SK-N-SH (cell line): ENCODE measurements at regions not wholly inside any gene's neighbourhood (a gene's known extent, or its start where the extent isn't known, plus 50 kb on each side); places are given as distances from the start of the nearest gene placed in this dataset.

ENCODE experiments used
- CTCF ChIA-PET: fragments of 300-600, 350-600 bp; formaldehyde crosslinking; extraction: SDS; loops from one replicate; lab custom pipeline; 2021; lab: Yijun Ruan, JAX
- POLR2A ChIA-PET: fragments of 350-600 bp; sonication (Branson Sonifier 250); formaldehyde crosslinking; extraction: SDS; loops from one replicate; lab custom pipeline; 2020; ENCODE audit warnings: antibody characterized with exemption, inconsistent platforms; lab: Yijun Ruan, JAX
- DNase-seq: peaks from one replicate; pipeline ENCODE4 v3.0.0; 2012
- H2AFZ ChIP-seq: fragments of 200-600 bp; sonication (generic); 2 replicates; pipeline ENCODE4 v1.8.1; 2016; ENCODE audit warnings: antibody characterized with exemption, mild to moderate bottlenecking, low read depth
- H3F3A ChIP-seq: fragments of 200-600 bp; sonication (generic); replicated peaks from 2 replicates; pipeline ENCODE3; 2016; ENCODE audit warnings: antibody characterized with exemption, mild to moderate bottlenecking; ENCODE audit not compliant: insufficient read depth
- H3K27ac ChIP-seq, 2 experiments: fragments of 200-500 bp in 1 of 2; fragments of 200-600 bp in 1 of 2; sonication (Bioruptor generic) in 1 of 2; sonication (generic), shearing (Covaris generic) in 1 of 2; 2 replicates each; pipeline versions ENCODE4 v1.5.1 to v1.6.1; 2014 to 2016; ENCODE audit warnings: low read depth in 2 of 2, inconsistent platforms in 1 of 2, low read length in 1 of 2, mild to moderate bottlenecking in 1 of 2, mixed read lengths in 1 of 2
- H3K27me3 ChIP-seq: fragments of 200-600 bp; sonication (generic), shearing (Covaris generic); 2 replicates; pipeline ENCODE4 v1.6.1; 2016; ENCODE audit warnings: mixed run types; ENCODE audit not compliant: insufficient read depth
- H3K36me3 ChIP-seq, 2 experiments: fragments of 200-500 bp in 1 of 2; fragments of 200-600 bp in 1 of 2; sonication (Bioruptor generic) in 1 of 2; sonication (generic) in 1 of 2; replicated peaks in 1 of 2; 2 replicates each; pipeline versions ENCODE3 to v1.5.1; 2014 to 2016; ENCODE audit warnings: low read length in 1 of 2, mild to moderate bottlenecking in 1 of 2; ENCODE audit not compliant: insufficient read depth in 2 of 2, control insufficient read depth in 1 of 2
- H3K4me1 ChIP-seq, 2 experiments: fragments of 200-500 bp in 1 of 2; fragments of 200-600 bp in 1 of 2; sonication (Bioruptor generic) in 1 of 2; sonication (generic), shearing (Covaris generic) in 1 of 2; 2 replicates each; pipeline versions ENCODE4 v1.5.1 to v1.6.1; 2014 to 2016; ENCODE audit warnings: low read depth in 1 of 2, low read length in 1 of 2, mixed run types in 1 of 2; ENCODE audit not compliant: insufficient read depth in 2 of 2, control insufficient read depth in 1 of 2
- H3K4me2 ChIP-seq: fragments of 200-600 bp; sonication (generic), shearing (Covaris generic); 2 replicates; pipeline ENCODE4 v1.6.1; 2017; ENCODE audit warnings: mixed run types
- H3K4me3 ChIP-seq, 2 experiments: fragments of 200-500 bp in 1 of 2; fragments of 200-600 bp in 1 of 2; sonication (Bioruptor generic) in 1 of 2; sonication (generic), shearing (Covaris generic) in 1 of 2; 2 replicates each; pipeline versions ENCODE4 v1.5.1 to v1.8.1; 2014 to 2016; ENCODE audit warnings: low read depth in 2 of 2, inconsistent platforms in 1 of 2, low read length in 1 of 2, mild to moderate bottlenecking in 1 of 2, mixed read lengths in 1 of 2, moderate library complexity in 1 of 2
- H3K79me2 ChIP-seq: fragments of 200-600 bp; sonication (generic); 2 replicates; pipeline ENCODE4 v1.8.1; 2017; ENCODE audit warnings: mild to moderate bottlenecking; ENCODE audit not compliant: insufficient read depth
- H3K9ac ChIP-seq: fragments of 200-600 bp; sonication (generic); 2 replicates; pipeline ENCODE4 v1.6.1; 2017; ENCODE audit warnings: mixed run types
- H3K9me2 ChIP-seq: fragments of 200-600 bp; sonication (generic); 2 replicates; pipeline ENCODE4 v1.6.1; 2017; ENCODE audit warnings: mixed run types
- H3K9me3 ChIP-seq: fragments of 200-600 bp; sonication (generic); 2 replicates; pipeline ENCODE4 v1.6.1; 2017; ENCODE audit warnings: mixed run types, mild to moderate bottlenecking, moderate library complexity
- H4K20me1 ChIP-seq: fragments of 200-600 bp; sonication (generic); 2 replicates; pipeline ENCODE4 v1.6.1; 2017; ENCODE audit warnings: mild to moderate bottlenecking, mixed run types; ENCODE audit not compliant: insufficient read depth
- CHD2 ChIP-seq: fragments of 150-350 bp; IDR thresholded peaks from 2 replicates; pipeline ENCODE4 v1.6.1; 2018; ENCODE audit warnings: low read length; ENCODE audit not compliant: partially characterized antibody
- ELF1 ChIP-seq: IDR thresholded peaks from 2 replicates; pipeline ENCODE4 v1.4.0; 2012
- EP300 ChIP-seq, 2 experiments: IDR thresholded peaks; 2 replicates each; pipeline versions ENCODE4 v1.4.0 to v1.6.1; 2012; ENCODE audit warnings: borderline replicate concordance in 1 of 2, low read depth in 1 of 2, low read length in 1 of 2
- FOXJ3 ChIP-seq: sonication (generic); formaldehyde crosslinking; IDR thresholded peaks from 2 replicates; pipeline ENCODE4 v1.5.1; 2020; ENCODE audit warnings: mild to moderate bottlenecking, missing genetic modification reagents
- FOXM1 ChIP-seq: IDR thresholded peaks from 2 replicates; pipeline ENCODE4 v1.4.0; 2012; ENCODE audit warnings: low read depth, mild to moderate bottlenecking
- JUND ChIP-seq: IDR thresholded peaks from 2 replicates; pipeline ENCODE4 v1.4.0; 2012
- MXI1 ChIP-seq: IDR thresholded peaks from 2 replicates; pipeline ENCODE4 v1.6.1; 2012; ENCODE audit warnings: mild to moderate bottlenecking, low read depth, low read length, improper control_type of control experiment
- NRF1 ChIP-seq: IDR thresholded peaks from 2 replicates; pipeline ENCODE4 v1.6.1; 2012; ENCODE audit warnings: low read depth, mild to moderate bottlenecking, low read length
- POLR2AphosphoS5 ChIP-seq: IDR thresholded peaks from 2 replicates; pipeline ENCODE4 v1.6.1; 2012; ENCODE audit warnings: low read depth, low read length
- RXRA ChIP-seq: IDR thresholded peaks from 2 replicates; pipeline ENCODE4 v1.4.0; 2012; ENCODE audit warnings: low read depth, mild to moderate bottlenecking, borderline replicate concordance
- SMC3 ChIP-seq: IDR thresholded peaks from 2 replicates; pipeline ENCODE4 v1.6.1; 2012; ENCODE audit warnings: low read depth, low read length, improper control_type of control experiment
- TEAD4 ChIP-seq: IDR thresholded peaks from 2 replicates; pipeline ENCODE4 v1.4.0; 2012; ENCODE audit warnings: mild to moderate bottlenecking, borderline replicate concordance; ENCODE audit not compliant: insufficient read depth
- YY1 ChIP-seq: IDR thresholded peaks from 2 replicates; pipeline ENCODE4 v1.4.0; 2012; ENCODE audit warnings: low read depth, mild to moderate bottlenecking
- WGBS: methylation state at CpG from one replicate; pipeline ENCODE4 v1.1.6; 2017; ENCODE audit warnings: low lambda C conversion rate; 5-methylcytosine and 5-hydroxymethylcytosine counted together
- TF ChIP-seq, protein P1 (sequence below): fragments of 150-350 bp; IDR thresholded peaks from 2 replicates; pipeline ENCODE4 v1.6.1; 2017; ENCODE audit warnings: antibody characterized with exemption, low read length, low read depth, borderline replicate concordance
- TF ChIP-seq, protein P2 (sequence below): IDR thresholded peaks from 2 replicates; pipeline ENCODE4; 2012
- TF ChIP-seq, protein P3 (sequence below): IDR thresholded peaks from 2 replicates; pipeline ENCODE4 v1.4.0; 2012; ENCODE audit warnings: low read depth, borderline replicate concordance
- TF ChIP-seq, protein P4 (sequence below): fragments of 150-350 bp; IDR thresholded peaks from 2 replicates; pipeline ENCODE4 v1.6.1; 2016; ENCODE audit warnings: mild to moderate bottlenecking, low read depth, low read length
- TF ChIP-seq, protein P5 (sequence below): IDR thresholded peaks from 2 replicates; pipeline ENCODE4 v1.6.1; 2012; ENCODE audit warnings: mild to moderate bottlenecking, low read depth, low read length, moderate library complexity

DNA sequence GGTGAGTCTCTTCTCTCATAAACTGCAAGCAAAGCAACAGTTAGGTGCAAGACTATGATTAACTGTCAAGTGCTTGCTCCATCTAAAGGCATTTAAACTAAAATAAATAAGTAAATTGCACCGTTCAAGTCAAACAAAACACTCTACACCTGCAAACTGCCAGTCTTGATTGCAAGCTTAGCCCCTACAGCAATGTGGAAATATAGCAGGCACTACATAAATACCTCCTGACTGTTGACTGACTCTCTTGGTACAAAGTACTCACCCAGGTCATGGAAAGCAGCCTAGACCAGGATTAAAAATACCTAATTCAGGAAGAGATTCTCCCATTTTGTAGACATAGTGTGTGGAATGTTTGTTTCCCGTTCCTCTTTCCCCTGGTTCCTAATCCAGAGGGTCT lies 176.6 kb upstream of the KLHL29 start:
- POLR2A ChIA-PET: no interaction called here
- CTCF ChIA-PET: no interaction called here

DNA sequence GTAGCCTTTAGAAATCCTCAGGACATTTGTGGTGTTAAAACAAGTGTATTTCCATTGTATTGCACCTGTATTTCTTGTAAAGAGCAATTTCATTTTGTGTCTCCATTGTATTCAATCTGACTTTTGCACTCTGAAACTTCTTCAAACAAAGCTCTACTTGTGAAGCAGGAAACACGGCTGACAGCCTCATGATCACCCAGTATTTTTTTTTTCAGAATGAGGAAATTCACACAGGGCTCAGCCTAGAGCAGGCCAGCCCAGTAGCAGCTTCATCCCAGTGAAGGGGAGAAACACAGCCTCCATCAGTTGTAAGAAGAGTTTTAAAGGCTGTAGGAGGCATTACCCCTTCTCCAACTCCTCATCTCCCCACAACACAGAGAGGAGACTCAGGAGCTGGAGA lies 175.9 kb upstream of the KLHL29 start:
- Histone ChIP-seq H3K4me1 (no peaks in the 10 kb centered on the region; a peak in 1 of 4 replicates), H2AFZ (no peak overlapping the region), H3K9ac (no peak overlapping the region), H3F3A (no peaks in the 10 kb centered on the region), H3K9me3 (no peaks in the 10 kb centered on the region), H3K4me3 (no peak overlapping the region), H3K27ac (no peak overlapping the region), H3K27me3 (no peaks in the 10 kb centered on the region), H4K20me1 (no peaks in the 10 kb centered on the region), H3K36me3 (no peaks in the 10 kb centered on the region), H3K79me2 (no peaks in the 10 kb centered on the region), H3K4me2 (no peak overlapping the region), H3K9me2 (no peaks in the 10 kb centered on the region)
- POLR2A ChIA-PET: no interaction called here
- 6% methylated on average over 1 of the region's 1 CpG for WGBS
- DNase-seq: no peak
- CTCF ChIA-PET: no interaction called here
- TF ChIP-seq SMC3 (no peak), TEAD4 (no peak), MXI1 (no peak), ELF1 (no peak), FOXM1 (no peak), NRF1 (no peak), POLR2AphosphoS5 (no peak), EP300 (IDR thresholded peaks at IDR 0.05; ENCODE audit: borderline replicate concordance in 1 of 2, low read depth in 1 of 2, low read length in 1 of 2) (no peak), JUND (no peak), YY1 (no peak)
- TF ChIP-seq, protein P1, sequence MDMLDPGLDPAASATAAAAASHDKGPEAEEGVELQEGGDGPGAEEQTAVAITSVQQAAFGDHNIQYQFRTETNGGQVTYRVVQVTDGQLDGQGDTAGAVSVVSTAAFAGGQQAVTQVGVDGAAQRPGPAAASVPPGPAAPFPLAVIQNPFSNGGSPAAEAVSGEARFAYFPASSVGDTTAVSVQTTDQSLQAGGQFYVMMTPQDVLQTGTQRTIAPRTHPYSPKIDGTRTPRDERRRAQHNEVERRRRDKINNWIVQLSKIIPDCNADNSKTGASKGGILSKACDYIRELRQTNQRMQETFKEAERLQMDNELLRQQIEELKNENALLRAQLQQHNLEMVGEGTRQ: no peak
- TF ChIP-seq, protein P2, sequence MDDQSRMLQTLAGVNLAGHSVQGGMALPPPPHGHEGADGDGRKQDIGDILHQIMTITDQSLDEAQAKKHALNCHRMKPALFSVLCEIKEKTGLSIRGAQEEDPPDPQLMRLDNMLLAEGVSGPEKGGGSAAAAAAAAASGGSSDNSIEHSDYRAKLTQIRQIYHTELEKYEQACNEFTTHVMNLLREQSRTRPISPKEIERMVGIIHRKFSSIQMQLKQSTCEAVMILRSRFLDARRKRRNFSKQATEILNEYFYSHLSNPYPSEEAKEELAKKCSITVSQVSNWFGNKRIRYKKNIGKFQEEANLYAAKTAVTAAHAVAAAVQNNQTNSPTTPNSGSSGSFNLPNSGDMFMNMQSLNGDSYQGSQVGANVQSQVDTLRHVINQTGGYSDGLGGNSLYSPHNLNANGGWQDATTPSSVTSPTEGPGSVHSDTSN: no peak
- TF ChIP-seq, protein P3, sequence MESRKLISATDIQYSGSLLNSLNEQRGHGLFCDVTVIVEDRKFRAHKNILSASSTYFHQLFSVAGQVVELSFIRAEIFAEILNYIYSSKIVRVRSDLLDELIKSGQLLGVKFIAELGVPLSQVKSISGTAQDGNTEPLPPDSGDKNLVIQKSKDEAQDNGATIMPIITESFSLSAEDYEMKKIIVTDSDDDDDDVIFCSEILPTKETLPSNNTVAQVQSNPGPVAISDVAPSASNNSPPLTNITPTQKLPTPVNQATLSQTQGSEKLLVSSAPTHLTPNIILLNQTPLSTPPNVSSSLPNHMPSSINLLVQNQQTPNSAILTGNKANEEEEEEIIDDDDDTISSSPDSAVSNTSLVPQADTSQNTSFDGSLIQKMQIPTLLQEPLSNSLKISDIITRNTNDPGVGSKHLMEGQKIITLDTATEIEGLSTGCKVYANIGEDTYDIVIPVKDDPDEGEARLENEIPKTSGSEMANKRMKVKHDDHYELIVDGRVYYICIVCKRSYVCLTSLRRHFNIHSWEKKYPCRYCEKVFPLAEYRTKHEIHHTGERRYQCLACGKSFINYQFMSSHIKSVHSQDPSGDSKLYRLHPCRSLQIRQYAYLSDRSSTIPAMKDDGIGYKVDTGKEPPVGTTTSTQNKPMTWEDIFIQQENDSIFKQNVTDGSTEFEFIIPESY: no peak

More for the DNA sequence above, 176.6 kb upstream of the KLHL29 start:
- Histone ChIP-seq H3K36me3 (no peaks in the 10 kb centered on the region), H3K79me2 (no peaks in the 10 kb centered on the region), H4K20me1 (no peaks in the 10 kb centered on the region), H3K27ac (no peak overlapping the region), H3K4me3 (no peak overlapping the region)
- no peak for DNase-seq
- TF ChIP-seq, protein P4, sequence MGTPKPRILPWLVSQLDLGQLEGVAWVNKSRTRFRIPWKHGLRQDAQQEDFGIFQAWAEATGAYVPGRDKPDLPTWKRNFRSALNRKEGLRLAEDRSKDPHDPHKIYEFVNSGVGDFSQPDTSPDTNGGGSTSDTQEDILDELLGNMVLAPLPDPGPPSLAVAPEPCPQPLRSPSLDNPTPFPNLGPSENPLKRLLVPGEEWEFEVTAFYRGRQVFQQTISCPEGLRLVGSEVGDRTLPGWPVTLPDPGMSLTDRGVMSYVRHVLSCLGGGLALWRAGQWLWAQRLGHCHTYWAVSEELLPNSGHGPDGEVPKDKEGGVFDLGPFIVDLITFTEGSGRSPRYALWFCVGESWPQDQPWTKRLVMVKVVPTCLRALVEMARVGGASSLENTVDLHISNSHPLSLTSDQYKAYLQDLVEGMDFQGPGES: no peak
- TF ChIP-seq MXI1 (no peak), CHD2 (no peak), ELF1 (no peak), FOXJ3 (CRISPR knock-in tag) (no peak), RXRA (no peak)
- TF ChIP-seq, protein P5, sequence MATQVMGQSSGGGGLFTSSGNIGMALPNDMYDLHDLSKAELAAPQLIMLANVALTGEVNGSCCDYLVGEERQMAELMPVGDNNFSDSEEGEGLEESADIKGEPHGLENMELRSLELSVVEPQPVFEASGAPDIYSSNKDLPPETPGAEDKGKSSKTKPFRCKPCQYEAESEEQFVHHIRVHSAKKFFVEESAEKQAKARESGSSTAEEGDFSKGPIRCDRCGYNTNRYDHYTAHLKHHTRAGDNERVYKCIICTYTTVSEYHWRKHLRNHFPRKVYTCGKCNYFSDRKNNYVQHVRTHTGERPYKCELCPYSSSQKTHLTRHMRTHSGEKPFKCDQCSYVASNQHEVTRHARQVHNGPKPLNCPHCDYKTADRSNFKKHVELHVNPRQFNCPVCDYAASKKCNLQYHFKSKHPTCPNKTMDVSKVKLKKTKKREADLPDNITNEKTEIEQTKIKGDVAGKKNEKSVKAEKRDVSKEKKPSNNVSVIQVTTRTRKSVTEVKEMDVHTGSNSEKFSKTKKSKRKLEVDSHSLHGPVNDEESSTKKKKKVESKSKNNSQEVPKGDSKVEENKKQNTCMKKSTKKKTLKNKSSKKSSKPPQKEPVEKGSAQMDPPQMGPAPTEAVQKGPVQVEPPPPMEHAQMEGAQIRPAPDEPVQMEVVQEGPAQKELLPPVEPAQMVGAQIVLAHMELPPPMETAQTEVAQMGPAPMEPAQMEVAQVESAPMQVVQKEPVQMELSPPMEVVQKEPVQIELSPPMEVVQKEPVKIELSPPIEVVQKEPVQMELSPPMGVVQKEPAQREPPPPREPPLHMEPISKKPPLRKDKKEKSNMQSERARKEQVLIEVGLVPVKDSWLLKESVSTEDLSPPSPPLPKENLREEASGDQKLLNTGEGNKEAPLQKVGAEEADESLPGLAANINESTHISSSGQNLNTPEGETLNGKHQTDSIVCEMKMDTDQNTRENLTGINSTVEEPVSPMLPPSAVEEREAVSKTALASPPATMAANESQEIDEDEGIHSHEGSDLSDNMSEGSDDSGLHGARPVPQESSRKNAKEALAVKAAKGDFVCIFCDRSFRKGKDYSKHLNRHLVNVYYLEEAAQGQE: no peak
- TF ChIP-seq, all 33 proteins: peak for 0
- Histone ChIP-seq H3K9ac (no peak overlapping the region), H3K4me2 (no peak overlapping the region), H3K9me2 (no peaks in the 10 kb centered on the region), H3K27me3 (no peaks in the 10 kb centered on the region), H3K4me1 (no peaks in the 10 kb centered on the region; a peak in 1 of 4 replicates), H2AFZ (no peak overlapping the region), H3K9me3 (no peaks in the 10 kb centered on the region), H3F3A (no peaks in the 10 kb centered on the region)
- WGBS: 19% methylated on average over 2 of the region's 2 CpGs
